ENCODE measurements at regions not wholly inside any gene's neighbourhood (a gene's known extent, or its start where the extent isn't known, plus 50 kb on each side); places are given as distances from the start of the nearest gene placed in this dataset.

DNA sequence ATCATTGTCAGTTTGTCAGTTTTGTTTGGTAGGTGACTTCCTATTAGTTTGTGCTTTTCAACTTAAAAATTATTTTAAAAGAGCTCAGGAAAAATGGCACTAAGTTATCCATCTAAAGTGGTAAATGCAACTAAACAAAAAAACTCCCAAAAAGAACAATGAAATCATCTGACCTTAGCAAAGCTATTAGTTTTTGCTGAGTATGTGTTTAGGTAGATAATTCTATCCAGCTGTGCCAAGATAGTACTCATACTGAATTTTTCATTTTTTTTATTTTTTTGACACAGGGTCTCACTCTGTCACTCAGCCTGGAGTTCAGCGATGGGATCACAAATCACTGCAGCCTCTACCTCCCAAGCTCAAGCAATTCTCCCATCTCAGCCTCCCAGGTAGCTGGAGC is 645.3 kb downstream of the TBC1D4 start:
- TF ChIP-seq, protein P1, sequence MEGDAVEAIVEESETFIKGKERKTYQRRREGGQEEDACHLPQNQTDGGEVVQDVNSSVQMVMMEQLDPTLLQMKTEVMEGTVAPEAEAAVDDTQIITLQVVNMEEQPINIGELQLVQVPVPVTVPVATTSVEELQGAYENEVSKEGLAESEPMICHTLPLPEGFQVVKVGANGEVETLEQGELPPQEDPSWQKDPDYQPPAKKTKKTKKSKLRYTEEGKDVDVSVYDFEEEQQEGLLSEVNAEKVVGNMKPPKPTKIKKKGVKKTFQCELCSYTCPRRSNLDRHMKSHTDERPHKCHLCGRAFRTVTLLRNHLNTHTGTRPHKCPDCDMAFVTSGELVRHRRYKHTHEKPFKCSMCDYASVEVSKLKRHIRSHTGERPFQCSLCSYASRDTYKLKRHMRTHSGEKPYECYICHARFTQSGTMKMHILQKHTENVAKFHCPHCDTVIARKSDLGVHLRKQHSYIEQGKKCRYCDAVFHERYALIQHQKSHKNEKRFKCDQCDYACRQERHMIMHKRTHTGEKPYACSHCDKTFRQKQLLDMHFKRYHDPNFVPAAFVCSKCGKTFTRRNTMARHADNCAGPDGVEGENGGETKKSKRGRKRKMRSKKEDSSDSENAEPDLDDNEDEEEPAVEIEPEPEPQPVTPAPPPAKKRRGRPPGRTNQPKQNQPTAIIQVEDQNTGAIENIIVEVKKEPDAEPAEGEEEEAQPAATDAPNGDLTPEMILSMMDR (IDR thresholded peaks at IDR 0.05) = no peak
- TF ChIP-seq POLR2AphosphoS5 (IDR thresholded peaks at IDR 0.05; ENCODE audit: low read depth, low read length) (no peak), TCF7L2 (IDR thresholded peaks at IDR 0.05; ENCODE audit: low read depth, low read length) (no peak)

All from Panc1 (cell line).